ENCODE measurements at regions not wholly inside any gene's neighbourhood (a gene's known extent, or its start where the extent isn't known, plus 50 kb on each side); places are given as distances from the start of the nearest gene placed in this dataset.

DNA sequence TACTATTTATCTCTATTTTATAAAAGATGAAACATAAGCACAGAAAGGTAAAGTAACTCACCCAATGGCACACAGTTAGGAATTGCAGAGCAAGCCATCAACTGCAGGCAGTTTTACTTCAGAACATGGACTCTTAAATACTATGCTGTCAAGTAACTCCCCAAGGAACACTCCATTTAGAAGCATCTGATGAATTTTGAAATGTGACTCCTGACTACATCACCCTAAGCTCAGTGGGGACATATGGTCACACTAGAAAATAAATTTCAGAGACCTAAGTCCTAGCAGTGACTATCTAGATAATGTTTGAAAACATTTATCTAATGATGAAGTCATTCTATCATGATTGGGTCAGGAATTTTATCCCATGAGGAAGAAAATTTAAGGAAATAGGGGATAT lies 272.8 kb upstream of the ARRDC4 start:
- Histone ChIP-seq H4K5ac (ENCODE audit: low read depth, low read length) (no peak overlapping the region), H4K20me1 (ENCODE audit: insufficient read depth, low read length) (no peaks in the 10 kb centered on the region), H2BK20ac (ENCODE audit: low read depth, low read length) (no peak overlapping the region), H3K36me3 (ENCODE audit: control insufficient read depth, insufficient read depth, low read length) (no peaks in the 10 kb centered on the region), H4K91ac (ENCODE audit: insufficient read depth, low read depth, low read length) (no peak overlapping the region), H3K18ac (ENCODE audit: low read depth, low read length) (no peak overlapping the region), H3K4me1 (ENCODE audit: control insufficient read depth, insufficient read depth, low read length) (no peaks in the 10 kb centered on the region), H2BK5ac (ENCODE audit: low read depth, low read length, poor library complexity, severe bottlenecking) (no peak overlapping the region), H3K9me3 (ENCODE audit: control insufficient read depth, insufficient read depth, low read length) (peaks cover 20% of the 10 kb centered on the region), H2AK5ac (ENCODE audit: low read depth, low read length) (no peak overlapping the region), H3K4me2 (ENCODE audit: low read depth, low read length) (no peak overlapping the region), H3K4me3 (ENCODE audit: insufficient read depth, low read depth, low read length) (no peak overlapping the region), H3K9ac (ENCODE audit: low read depth, low read length) (no peak overlapping the region), H3K79me1 (ENCODE audit: low read depth in 1 of 2, low read length in 2 of 2) (no peaks in the 10 kb centered on the region), H3K27me3 (ENCODE audit: control insufficient read depth, insufficient read depth, low read length) (no peaks in the 10 kb centered on the region), H3K14ac (replicated peaks; ENCODE audit: low read depth, low read length) (no peak overlapping the region), H2AK9ac (replicated peaks; ENCODE audit: low read depth, low read length, poor library complexity) (no peak overlapping the region), H3K27ac (ENCODE audit: insufficient read depth, low read length) (no peak overlapping the region), H4K8ac (ENCODE audit: low read depth in 2 of 2, low read length in 2 of 2) (no peak overlapping the region), H3K23ac (ENCODE audit: low read depth, low read length) (no peak overlapping the region), H2AFZ (replicated peaks; ENCODE audit: low read length, poor library complexity) (no peak overlapping the region), H2BK120ac (ENCODE audit: low read depth, low read length) (no peak overlapping the region), H3K56ac (ENCODE audit: extremely low read depth, insufficient read depth, low read length) (no peak overlapping the region), H2BK15ac (ENCODE audit: low read depth, low read length) (no peak overlapping the region), H3K4ac (ENCODE audit: low read depth, low read length) (no peak overlapping the region), H3K9me1 (ENCODE audit: insufficient read depth, low read length) (no peaks in the 10 kb centered on the region)
- ChIA-PET CTCF (no interaction called here), POLR2A (ENCODE audit: unreplicated experiment) (no interaction called here)
- DNase-seq (no peak), ATAC-seq (ENCODE audit: low read depth) (no peak)
- intact Hi-C loops (cut with micrococcal nuclease) (no loop called here), in situ Hi-C loops (cut with MboI; ENCODE audit: low sequenced_read_pairs) (no loop called here), dilution Hi-C loops (cut with HindIII; ENCODE audit: low sequenced_read_pairs, unreplicated experiment) (no loop called here)
- TF ChIP-seq, protein P1, sequence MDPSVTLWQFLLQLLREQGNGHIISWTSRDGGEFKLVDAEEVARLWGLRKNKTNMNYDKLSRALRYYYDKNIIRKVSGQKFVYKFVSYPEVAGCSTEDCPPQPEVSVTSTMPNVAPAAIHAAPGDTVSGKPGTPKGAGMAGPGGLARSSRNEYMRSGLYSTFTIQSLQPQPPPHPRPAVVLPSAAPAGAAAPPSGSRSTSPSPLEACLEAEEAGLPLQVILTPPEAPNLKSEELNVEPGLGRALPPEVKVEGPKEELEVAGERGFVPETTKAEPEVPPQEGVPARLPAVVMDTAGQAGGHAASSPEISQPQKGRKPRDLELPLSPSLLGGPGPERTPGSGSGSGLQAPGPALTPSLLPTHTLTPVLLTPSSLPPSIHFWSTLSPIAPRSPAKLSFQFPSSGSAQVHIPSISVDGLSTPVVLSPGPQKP (IDR thresholded peaks at IDR 0.05; ENCODE audit: borderline replicate concordance, low read depth, low read length) = no peak
- no TSS peak for BruUV-seq (replicated peaks)

Measured in IMR-90 (cell line).